Panc1 (cell line): ENCODE measurements at regions not wholly inside any gene's neighbourhood (a gene's known extent, or its start where the extent isn't known, plus 50 kb on each side); places are given as distances from the start of the nearest gene placed in this dataset.

ENCODE experiments used
- ATAC-seq: fragments of 200-7000 bp; cut with Tn5 transposase; 2 replicates; pipeline ENCODE4 v1.9.1; 2020; ENCODE audit warnings: mild to moderate bottlenecking, moderate library complexity
- BruUV-seq: library from RNA; stranded (reverse); fragments of 400-500 nt; replicated peaks from 2 replicates; lab custom pipeline; 2021; lab: Mats Ljungman, UMichigan
- CTCF ChIA-PET: fragments of 300-600 bp; sonication (Branson Sonifier 250); formaldehyde crosslinking; loops from one replicate; lab custom pipeline; 2022; ENCODE audit warnings: antibody characterized with exemption; lab: Charles Lee
- POLR2A ChIA-PET: fragments of 300-600 bp; sonication (Branson Sonifier 250); formaldehyde crosslinking; loops from one replicate; lab custom pipeline; 2022; ENCODE audit warnings: antibody characterized with exemption; lab: Charles Lee
- DNase-seq: peaks from one replicate; pipeline ENCODE4 v3.0.0-alpha.2; 2010; ENCODE audit warnings: low read depth, low spot score
- H3K27ac ChIP-seq: 2 replicates; pipeline ENCODE4 v1.5.1; 2011; ENCODE audit warnings: mild to moderate bottlenecking, low read length, inconsistent platforms
- H3K27me3 ChIP-seq: fragments of 200-500 bp; sonication (Bioruptor generic); 2 replicates; pipeline ENCODE4 v1.6.0; 2014; ENCODE audit warnings: low read length, inconsistent platforms; ENCODE audit not compliant: control insufficient read depth, insufficient read depth
- H3K36me3 ChIP-seq: fragments of 200-500 bp; sonication (Bioruptor generic); 2 replicates; pipeline ENCODE4 v1.5.1; 2014; ENCODE audit warnings: inconsistent platforms, mild to moderate bottlenecking, low read length, moderate library complexity; ENCODE audit not compliant: control insufficient read depth, insufficient read depth
- H3K4me1 ChIP-seq: 2 replicates; pipeline ENCODE4 v1.5.1; 2011; ENCODE audit warnings: inconsistent platforms, mild to moderate bottlenecking, low read length, moderate library complexity; ENCODE audit not compliant: control insufficient read depth, insufficient read depth
- H3K4me3 ChIP-seq, 2 experiments: 2 replicates each; pipeline ENCODE4 v1.5.1; 2011 to 2012; ENCODE audit warnings: low read depth in 2 of 2, low read length in 2 of 2, mild to moderate bottlenecking in 2 of 2, inconsistent platforms in 1 of 2, moderate library complexity in 1 of 2
- H3K9me3 ChIP-seq: fragments of 200-500 bp; sonication (Bioruptor generic); 2 replicates; pipeline ENCODE4 v1.5.1; 2014; ENCODE audit warnings: low read depth, mild to moderate bottlenecking, inconsistent platforms, low read length, moderate library complexity; ENCODE audit not compliant: control insufficient read depth, insufficient read depth
- CTCF ChIP-seq: fragments of 450-650 bp; IDR thresholded peaks from 2 replicates; pipeline ENCODE4 v1.5.1; 2017; ENCODE audit warnings: mild to moderate bottlenecking
- POLR2AphosphoS5 ChIP-seq: IDR thresholded peaks from 2 replicates; pipeline ENCODE4 v1.6.1; 2012; ENCODE audit warnings: mild to moderate bottlenecking, low read depth, low read length, moderate library complexity
- REST ChIP-seq, 2 experiments: IDR thresholded peaks; 2 replicates each; pipeline ENCODE4 v1.6.1; 2011 to 2012; ENCODE audit warnings: low read depth in 2 of 2, control low read depth in 1 of 2, low read length in 1 of 2, mild to moderate bottlenecking in 1 of 2, moderate library complexity in 1 of 2; ENCODE audit not compliant: insufficient read depth in 1 of 2
- SIN3A ChIP-seq: IDR thresholded peaks from 2 replicates; pipeline ENCODE4 v1.6.1; 2012; ENCODE audit warnings: low read depth, mild to moderate bottlenecking, low read length, moderate library complexity, borderline replicate concordance; ENCODE audit not compliant: insufficient read depth
- TCF7L2 ChIP-seq: IDR thresholded peaks from 2 replicates; pipeline ENCODE4 v1.6.1; 2011; ENCODE audit warnings: mild to moderate bottlenecking, low read depth, low read length, inconsistent platforms
- in situ Hi-C: cut with HindIII; loops from 2 replicates; pipeline ENCODE4 v1.10.0; 2016; ENCODE audit warnings: low sequenced_read_pairs, low pct_unique_long_range_greater_than_20kb
- intact Hi-C: fragments of 100-400 bp; cut with micrococcal nuclease; formaldehyde crosslinking; loops from one replicate; pipeline ENCODE4 v1.10.0; 2022; ENCODE audit not compliant: unreplicated experiment

GRCh38 chr14:25461780-25462179 is 411.8 kb upstream of the STXBP6 start:
- BruUV-seq = no TSS peak
- POLR2A ChIA-PET = no interaction called here
- ATAC-seq = no peak
- Histone ChIP-seq H3K36me3 (no peaks in the 10 kb centered on the region), H3K4me3 (no peak overlapping the region), H3K27me3 (no peaks in the 10 kb centered on the region), H3K4me1 (no peaks in the 10 kb centered on the region), H3K27ac (no peak overlapping the region), H3K9me3 (no peaks in the 10 kb centered on the region)
- in situ Hi-C loops (no loop called here), intact Hi-C loops (no loop called here)
- TF ChIP-seq POLR2AphosphoS5 (no peak), TCF7L2 (no peak), SIN3A (no peak), REST (IDR thresholded peaks at IDR 0.05; ENCODE audit: insufficient read depth in 1 of 2, low read depth in 2 of 2, low read length in 1 of 2) (no peak), CTCF (no peak)
- DNase-seq = no peak
- CTCF ChIA-PET = no interaction called here

- BruUV-seq = no TSS peak
These were observed 394.4 kb upstream of the STXBP6 start for GRCh38 chr14:25444381-25444780.

More at GRCh38 chr14:25444381-25444780, 394.4 kb upstream of the STXBP6 start:
- TF ChIP-seq CTCF (no peak), SIN3A (no peak), TCF7L2 (no peak), REST (IDR thresholded peaks at IDR 0.05; ENCODE audit: insufficient read depth in 1 of 2, low read depth in 2 of 2, low read length in 1 of 2) (no peak), POLR2AphosphoS5 (no peak)
- ChIA-PET CTCF (no interaction called here), POLR2A (no interaction called here)
- H3K27me3 ChIP-seq = no peaks in the 10 kb centered on the region
- no peaks in the 10 kb centered on the region for H3K36me3 ChIP-seq
- no peak overlapping the region for H3K4me3 ChIP-seq
- no peaks in the 10 kb centered on the region for H3K4me1 ChIP-seq
- no peak overlapping the region for H3K27ac ChIP-seq
- ATAC-seq (no peak), DNase-seq (no peak)
- in situ Hi-C loops (no loop called here), intact Hi-C loops (no loop called here)
- H3K9me3 ChIP-seq = no peaks in the 10 kb centered on the region
